Right lobe of liver (tissue), 6 donors: ENCODE measurements at regions not wholly inside any gene's neighbourhood (a gene's known extent, or its start where the extent isn't known, plus 50 kb on each side); places are given as distances from the start of the nearest gene placed in this dataset.
"Not testable (repeated sequence)": the region's sequence is repeated elsewhere in the genome, so short reads cannot be mapped to it uniquely, and the experiment has no call there.

Experiments used
- ATAC-seq, 4 donors: fragments of 200-7000 bp; cut with Tn5 transposase; one replicate each; pipeline ENCODE4 v1.9.1; 2020; ENCODE audit warnings: mild to moderate bottlenecking in 4 of 4, moderate library complexity in 4 of 4
- DNase-seq, 3 donors: peaks; one replicate each; pipeline ENCODE4 v3.0.0-alpha.2; 2020
- H3K27ac ChIP-seq, 3 donors: fragments of 200-600 bp; one replicate each; pipeline ENCODE4 v1.8.0; 2022
- H3K27me3 ChIP-seq, 2 donors: fragments of 200-600 bp; one replicate each; pipeline ENCODE4 v1.8.0; 2022
- H3K36me3 ChIP-seq, 4 donors: fragments of 200-600 bp; sonication (generic) in 1 of 4; one replicate each; pipeline versions ENCODE4 v1.5.1 to v1.8.0; 2017 to 2022; ENCODE audit warnings: control low read depth in 1 of 4
- H3K4me1 ChIP-seq, 4 donors: fragments of 200-600 bp; sonication (generic) in 1 of 4; one replicate each; pipeline versions ENCODE4 v1.5.1 to v1.8.0; 2017 to 2022; ENCODE audit warnings: control low read depth in 1 of 4
- H3K4me3 ChIP-seq, 3 donors: fragments of 200-600 bp; one replicate each; pipeline ENCODE4 v1.8.0; 2022
- H3K9me3 ChIP-seq, 4 donors: fragments of 200-600 bp; sonication (generic) in 1 of 4; one replicate each; pipeline versions ENCODE4 v1.5.1 to v1.8.0; 2017 to 2022; ENCODE audit warnings: control low read depth in 1 of 4
- POLR2A ChIP-seq: fragments of 450-650 bp; IDR thresholded peaks from one replicate; pipeline ENCODE4 v1.6.1; 2017; ENCODE audit warnings: antibody characterized with exemption, mild to moderate bottlenecking
- WGBS: methylation state at CpG from one replicate; pipeline ENCODE4 v1.1.6; 2018; ENCODE audit warnings: low coverage, low lambda C conversion rate; ENCODE audit not compliant: insufficient coverage; ENCODE audit errors: missing lambda C conversion rate; 5-methylcytosine and 5-hydroxymethylcytosine counted together
- intact Hi-C, 2 donors: fragments of 100-400 bp; cut with DNase I; formaldehyde crosslinking; loops; one replicate each; pipeline versions ENCODE4 v1.11.2 to v1.14.1; 2022
- TF ChIP-seq, protein P1 (sequence below), 4 donors: fragments of 200-600 bp in 3 of 4; fragments of 450-650 bp in 1 of 4; IDR thresholded peaks; one replicate each; pipeline versions ENCODE4 v1.5.1 to v1.8.0; 2016 to 2022; ENCODE audit warnings: antibody characterized with exemption in 4 of 4, mild to moderate bottlenecking in 2 of 4
- donor health status: DM: no; HTN: yes; CAD: no.
- donor health status: DM: no; HTN: no; CAD: no.
- donor health status: DM: no; HTN: no; CAD: no.
- donor health status: DM: no; HTN: yes; CAD: no.
- donor health status: DM: no; HTN: yes; CAD: no.

GRCh38 chr18:46196627-46197243 lies 92.5 kb downstream of the HAUS1 start:
- ATAC-seq = no peak
- intact Hi-C loops = no loop called here
- peaks cover 0 to 33% (median 10%) of the 10 kb centered on the region in 4 donors for H3K4me1 ChIP-seq
- 86% methylated on average over 4 of the region's 4 CpGs for WGBS
- no peak for TF ChIP-seq POLR2A
- TF ChIP-seq, protein P1, sequence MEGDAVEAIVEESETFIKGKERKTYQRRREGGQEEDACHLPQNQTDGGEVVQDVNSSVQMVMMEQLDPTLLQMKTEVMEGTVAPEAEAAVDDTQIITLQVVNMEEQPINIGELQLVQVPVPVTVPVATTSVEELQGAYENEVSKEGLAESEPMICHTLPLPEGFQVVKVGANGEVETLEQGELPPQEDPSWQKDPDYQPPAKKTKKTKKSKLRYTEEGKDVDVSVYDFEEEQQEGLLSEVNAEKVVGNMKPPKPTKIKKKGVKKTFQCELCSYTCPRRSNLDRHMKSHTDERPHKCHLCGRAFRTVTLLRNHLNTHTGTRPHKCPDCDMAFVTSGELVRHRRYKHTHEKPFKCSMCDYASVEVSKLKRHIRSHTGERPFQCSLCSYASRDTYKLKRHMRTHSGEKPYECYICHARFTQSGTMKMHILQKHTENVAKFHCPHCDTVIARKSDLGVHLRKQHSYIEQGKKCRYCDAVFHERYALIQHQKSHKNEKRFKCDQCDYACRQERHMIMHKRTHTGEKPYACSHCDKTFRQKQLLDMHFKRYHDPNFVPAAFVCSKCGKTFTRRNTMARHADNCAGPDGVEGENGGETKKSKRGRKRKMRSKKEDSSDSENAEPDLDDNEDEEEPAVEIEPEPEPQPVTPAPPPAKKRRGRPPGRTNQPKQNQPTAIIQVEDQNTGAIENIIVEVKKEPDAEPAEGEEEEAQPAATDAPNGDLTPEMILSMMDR (IDR thresholded peaks at IDR 0.05) = no peak
- no peak for DNase-seq
- H3K27ac ChIP-seq = no peak overlapping the region
- no peak overlapping the region for H3K4me3 ChIP-seq
- H3K36me3 ChIP-seq = no peaks in the 10 kb centered on the region
- no peaks in the 10 kb centered on the region for H3K9me3 ChIP-seq
- no peaks in the 10 kb centered on the region for H3K27me3 ChIP-seq

DNA sequence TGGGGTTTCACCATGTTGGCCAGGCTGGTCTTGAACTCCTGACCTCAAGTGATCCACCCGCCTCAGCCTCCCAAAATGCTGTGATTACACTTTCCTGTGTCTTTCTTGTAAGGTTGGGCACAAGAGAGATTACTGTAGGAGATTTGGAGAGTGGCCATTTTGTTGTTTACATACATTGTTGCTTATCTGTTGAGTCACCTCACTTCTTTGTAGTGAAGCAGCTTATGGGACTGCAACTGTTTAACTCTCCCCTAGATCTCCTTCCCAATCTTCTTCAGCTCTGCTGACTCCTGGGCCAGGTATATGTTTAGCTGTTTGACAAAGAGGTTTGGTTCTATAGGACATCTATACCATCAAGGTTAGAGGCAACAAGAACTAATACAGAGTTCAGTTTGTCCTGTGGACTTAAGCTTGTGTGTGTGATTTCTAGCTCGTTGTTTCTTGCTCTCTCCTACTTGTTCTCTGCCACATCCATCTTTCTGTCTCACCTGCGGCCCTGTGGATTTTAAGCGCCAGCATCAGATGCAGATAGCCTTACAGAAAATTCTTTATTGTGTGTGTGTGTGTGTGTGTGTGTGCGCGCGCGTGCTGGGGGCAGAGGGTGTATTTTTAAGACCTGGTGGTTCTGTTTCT lies 95.4 kb downstream of the HAUS1 start:
- intact Hi-C loops = no loop called here
- WGBS = 76% methylated on average over 8 of the region's 8 CpGs
- Histone ChIP-seq H3K36me3 (no peaks in the 10 kb centered on the region), H3K4me1 (peaks cover 0 to 22% (median 5%) of the 10 kb centered on the region in 4 donors), H3K4me3 (no peak overlapping the region), H3K27me3 (no peaks in the 10 kb centered on the region), H3K27ac (no peak overlapping the region), H3K9me3 (no peaks in the 10 kb centered on the region)
- TF ChIP-seq POLR2A = no peak
- TF ChIP-seq, protein P1 (IDR thresholded peaks at IDR 0.05) = no peak
- no peak for DNase-seq
- ATAC-seq = peak; percentile 53 to 95 (median 76)

- H3K27me3 ChIP-seq, intact Hi-C loops, H3K4me3 ChIP-seq, H3K36me3 ChIP-seq, H3K9me3 ChIP-seq, DNase-seq, H3K27ac ChIP-seq: not testable (repeated sequence)
- peak in 2 of 4 donors; percentile 24 to 41 for ATAC-seq
- WGBS = 64% methylated on average over 4 of the region's 11 CpGs
- peaks cover 0 to 22% (median 5%) of the 10 kb centered on the region in 4 donors for H3K4me1 ChIP-seq
These were observed 96.2 kb downstream of the HAUS1 start for GRCh38 chr18:46200178-46201055.

- H3K4me1 ChIP-seq = peaks cover 0 to 13% (median 4%) of the 10 kb centered on the region in 4 donors
- ATAC-seq = no peak
- TF ChIP-seq POLR2A = no peak
- TF ChIP-seq, protein P1 (IDR thresholded peaks at IDR 0.05) = no peak
- H3K4me3 ChIP-seq = no peak overlapping the region
- no peaks in the 10 kb centered on the region for H3K36me3 ChIP-seq
- no peak for DNase-seq
- H3K9me3 ChIP-seq = no peaks in the 10 kb centered on the region
- H3K27ac ChIP-seq = no peak overlapping the region
- intact Hi-C loops = no loop called here
- no peaks in the 10 kb centered on the region for H3K27me3 ChIP-seq
These were observed 100.0 kb downstream of the HAUS1 start for GRCh38 chr18:46204143-46204542.

DNA sequence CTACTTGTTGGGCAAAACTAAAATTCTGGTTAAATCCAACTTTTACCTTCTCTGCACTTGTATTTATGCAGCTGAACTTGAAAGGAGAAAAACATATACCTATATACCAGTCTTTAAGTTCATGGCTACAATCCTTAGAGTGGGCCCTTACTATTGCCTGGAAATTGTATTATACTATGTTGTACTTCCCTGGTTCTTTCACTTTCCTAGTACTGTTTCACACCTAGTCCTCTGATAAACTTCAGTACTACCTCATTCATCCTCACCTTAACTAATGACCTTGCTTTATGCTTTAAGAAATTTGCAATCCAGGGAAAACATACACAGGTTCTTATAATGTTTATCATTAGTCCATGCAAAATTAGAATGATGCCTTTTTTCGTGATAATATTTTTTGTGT lies 103.8 kb downstream of the HAUS1 start:
- 9% methylated on average over 1 of the region's 1 CpG for WGBS
- peaks cover 0 to 5% (median 0%) of the 10 kb centered on the region in 4 donors for H3K4me1 ChIP-seq
- DNase-seq (no peak), ATAC-seq (no peak)
- TF ChIP-seq, protein P1 (IDR thresholded peaks at IDR 0.05) = no peak
- TF ChIP-seq POLR2A = no peak
- H3K27ac ChIP-seq = no peak overlapping the region
- no peaks in the 10 kb centered on the region for H3K27me3 ChIP-seq
- no peaks in the 10 kb centered on the region for H3K36me3 ChIP-seq
- intact Hi-C loops = no loop called here
- no peaks in the 10 kb centered on the region for H3K9me3 ChIP-seq
- no peak overlapping the region for H3K4me3 ChIP-seq
